ENCODE measurements at regions not wholly inside any gene's neighbourhood (a gene's known extent, or its start where the extent isn't known, plus 50 kb on each side); places are given as distances from the start of the nearest gene placed in this dataset.

DNA sequence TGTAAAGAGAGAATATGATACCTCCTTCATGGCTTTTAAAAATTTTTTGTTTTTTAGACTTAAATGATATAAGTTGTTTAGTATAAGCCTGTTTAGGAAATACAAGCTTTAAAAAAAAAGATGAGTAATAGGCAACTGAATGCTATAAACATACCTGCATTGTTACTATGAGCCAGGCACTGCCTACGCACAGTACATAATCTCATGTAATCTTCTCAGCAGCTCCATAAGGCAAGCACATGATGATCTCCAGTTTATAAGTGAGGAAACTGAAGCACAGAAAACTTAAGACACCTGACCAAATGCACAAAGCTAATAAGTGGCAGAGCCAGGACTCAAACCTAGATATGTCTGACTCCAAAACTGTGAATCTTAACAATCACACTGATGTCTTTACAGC is 156.3 kb upstream of the SLC1A4 start:
- no peak for TF ChIP-seq NFYB (CRISPR knock-in tag; conservative IDR thresholded peaks at IDR 0.05; ENCODE audit: low read depth)
- ChIA-PET POLR2A (no interaction called here), CTCF (interaction anchor here (1.4 to 1.5 kb wide), 2 partner anchors 73 to 246 kb away, joined by 3 to 4 read pairs; no protein-coding TSS in a partner anchor)
- ATAC-seq (no peak), DNase-seq (ENCODE audit: low spot score) (no peak)
- Mint-ChIP-seq H3K9me3 (no peaks in the 10 kb centered on the region), H3K4me3 (no peak overlapping the region), H3K27ac (no peak overlapping the region), H3K27me3 (ENCODE audit: low read depth) (peaks cover 4% of the 10 kb centered on the region; the same call in 1 of the 2 replicates), H3K36me3 (no peaks in the 10 kb centered on the region), H3K4me1 (peaks cover 8% of the 10 kb centered on the region)

DNA sequence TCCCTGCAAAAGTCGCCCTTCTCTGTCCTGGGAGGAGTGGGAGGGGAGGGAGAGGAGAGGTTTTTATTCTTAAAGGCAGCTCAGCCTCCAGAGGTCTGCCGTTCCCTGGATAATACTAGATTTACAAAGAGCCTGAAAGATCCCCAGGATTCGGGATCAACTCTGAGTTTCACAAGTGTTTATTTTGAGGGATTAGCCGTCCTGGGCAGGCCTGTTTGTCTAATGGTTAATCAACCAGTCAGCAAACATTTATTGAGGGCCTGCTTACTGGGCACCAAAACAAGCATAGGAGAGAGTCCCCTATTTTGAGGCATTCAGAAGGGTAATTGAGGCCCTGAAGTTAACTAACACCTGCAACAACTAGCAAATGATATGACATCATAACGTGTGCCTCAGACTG is 152.6 kb upstream of the SLC1A4 start:
- H3K27me3 Mint-ChIP-seq (ENCODE audit: low read depth), result peaks cover 4% of the 10 kb centered on the region; the same call in 1 of the 2 replicates
- ATAC-seq (no peak), DNase-seq (ENCODE audit: low spot score) (no peak)
- no peak overlapping the region for H3K27ac Mint-ChIP-seq
- no peak overlapping the region for H3K4me3 Mint-ChIP-seq
- peaks cover 8% of the 10 kb centered on the region for H3K4me1 Mint-ChIP-seq
- no peaks in the 10 kb centered on the region for H3K36me3 Mint-ChIP-seq
- TF ChIP-seq ZNF263 (CRISPR knock-in tag; IDR thresholded peaks at IDR 0.05; ENCODE audit: low read depth) (no peak), ZNF219 (CRISPR knock-in tag; IDR thresholded peaks at IDR 0.05; ENCODE audit: borderline replicate concordance) (no peak), PRRX2 (CRISPR knock-in tag; IDR thresholded peaks at IDR 0.05) (no peak), SMAD3 (CRISPR knock-in tag; IDR thresholded peaks at IDR 0.05; ENCODE audit: borderline replicate concordance) (no peak), HMGA2 (CRISPR knock-in tag; IDR thresholded peaks at IDR 0.05) (no peak), TCF7 (CRISPR knock-in tag; IDR thresholded peaks at IDR 0.05; ENCODE audit: low read depth) (no peak), ZNF396 (CRISPR knock-in tag; IDR thresholded peaks at IDR 0.05; ENCODE audit: borderline replicate concordance) (no peak), ATF1 (CRISPR knock-in tag; IDR thresholded peaks at IDR 0.05) (no peak)
- TF ChIP-seq, protein P1, sequence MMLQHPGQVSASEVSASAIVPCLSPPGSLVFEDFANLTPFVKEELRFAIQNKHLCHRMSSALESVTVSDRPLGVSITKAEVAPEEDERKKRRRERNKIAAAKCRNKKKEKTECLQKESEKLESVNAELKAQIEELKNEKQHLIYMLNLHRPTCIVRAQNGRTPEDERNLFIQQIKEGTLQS (CRISPR knock-in tag; conservative IDR thresholded peaks at IDR 0.05), result no peak
- TF ChIP-seq, protein P2, sequence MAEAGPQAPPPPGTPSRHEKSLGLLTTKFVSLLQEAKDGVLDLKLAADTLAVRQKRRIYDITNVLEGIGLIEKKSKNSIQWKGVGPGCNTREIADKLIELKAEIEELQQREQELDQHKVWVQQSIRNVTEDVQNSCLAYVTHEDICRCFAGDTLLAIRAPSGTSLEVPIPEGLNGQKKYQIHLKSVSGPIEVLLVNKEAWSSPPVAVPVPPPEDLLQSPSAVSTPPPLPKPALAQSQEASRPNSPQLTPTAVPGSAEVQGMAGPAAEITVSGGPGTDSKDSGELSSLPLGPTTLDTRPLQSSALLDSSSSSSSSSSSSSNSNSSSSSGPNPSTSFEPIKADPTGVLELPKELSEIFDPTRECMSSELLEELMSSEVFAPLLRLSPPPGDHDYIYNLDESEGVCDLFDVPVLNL (CRISPR knock-in tag; IDR thresholded peaks at IDR 0.05; ENCODE audit: borderline replicate concordance, low read depth), result no peak
- TF ChIP-seq, protein P3, sequence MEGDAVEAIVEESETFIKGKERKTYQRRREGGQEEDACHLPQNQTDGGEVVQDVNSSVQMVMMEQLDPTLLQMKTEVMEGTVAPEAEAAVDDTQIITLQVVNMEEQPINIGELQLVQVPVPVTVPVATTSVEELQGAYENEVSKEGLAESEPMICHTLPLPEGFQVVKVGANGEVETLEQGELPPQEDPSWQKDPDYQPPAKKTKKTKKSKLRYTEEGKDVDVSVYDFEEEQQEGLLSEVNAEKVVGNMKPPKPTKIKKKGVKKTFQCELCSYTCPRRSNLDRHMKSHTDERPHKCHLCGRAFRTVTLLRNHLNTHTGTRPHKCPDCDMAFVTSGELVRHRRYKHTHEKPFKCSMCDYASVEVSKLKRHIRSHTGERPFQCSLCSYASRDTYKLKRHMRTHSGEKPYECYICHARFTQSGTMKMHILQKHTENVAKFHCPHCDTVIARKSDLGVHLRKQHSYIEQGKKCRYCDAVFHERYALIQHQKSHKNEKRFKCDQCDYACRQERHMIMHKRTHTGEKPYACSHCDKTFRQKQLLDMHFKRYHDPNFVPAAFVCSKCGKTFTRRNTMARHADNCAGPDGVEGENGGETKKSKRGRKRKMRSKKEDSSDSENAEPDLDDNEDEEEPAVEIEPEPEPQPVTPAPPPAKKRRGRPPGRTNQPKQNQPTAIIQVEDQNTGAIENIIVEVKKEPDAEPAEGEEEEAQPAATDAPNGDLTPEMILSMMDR (IDR thresholded peaks at IDR 0.05), result no peak
- TF ChIP-seq, protein P4, sequence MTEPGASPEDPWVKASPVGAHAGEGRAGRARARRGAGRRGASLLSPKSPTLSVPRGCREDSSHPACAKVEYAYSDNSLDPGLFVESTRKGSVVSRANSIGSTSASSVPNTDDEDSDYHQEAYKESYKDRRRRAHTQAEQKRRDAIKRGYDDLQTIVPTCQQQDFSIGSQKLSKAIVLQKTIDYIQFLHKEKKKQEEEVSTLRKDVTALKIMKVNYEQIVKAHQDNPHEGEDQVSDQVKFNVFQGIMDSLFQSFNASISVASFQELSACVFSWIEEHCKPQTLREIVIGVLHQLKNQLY (CRISPR knock-in tag; IDR thresholded peaks at IDR 0.05), result no peak
- H3K9me3 Mint-ChIP-seq, result no peaks in the 10 kb centered on the region
- POLR2A ChIA-PET, result no interaction called here
- CTCF ChIA-PET, result interaction anchor here (1.1 kb wide), 1 partner anchor 182 kb away, joined by 3 read pairs; the partner anchor contains the start of gene SERTAD2

DNA sequence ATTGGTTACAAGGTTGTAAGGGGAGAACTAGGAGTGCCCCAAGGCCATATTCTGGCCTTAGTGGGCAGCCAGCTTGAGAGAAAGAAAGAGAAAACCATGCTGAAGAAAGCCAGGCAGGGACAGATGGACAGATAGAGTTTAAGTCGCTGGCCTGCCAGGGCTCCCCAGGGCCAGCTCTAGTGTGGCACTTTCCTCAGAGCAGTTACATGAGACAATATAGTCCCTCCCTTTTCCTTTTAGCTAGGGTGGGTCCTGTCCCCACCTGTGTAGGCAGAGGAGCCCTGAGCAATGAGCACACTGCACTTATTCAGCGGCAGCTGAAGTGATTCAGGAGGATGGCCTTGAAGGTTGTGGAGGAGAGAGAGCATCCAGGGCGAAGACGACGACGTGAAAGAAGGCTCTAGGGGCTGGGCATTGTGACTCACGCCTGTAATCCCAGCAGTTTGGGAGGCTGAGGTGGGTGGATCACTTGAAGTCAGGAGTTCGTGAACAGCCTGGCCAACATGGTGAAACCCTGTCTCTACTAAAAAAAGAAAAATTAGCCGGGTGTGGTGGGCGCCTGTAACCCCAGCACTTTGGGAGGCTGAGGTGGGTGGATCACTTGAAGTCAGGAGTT is 152.0 kb upstream of the SLC1A4 start:
- POLR2A ChIA-PET, result no interaction called here
- CTCF ChIA-PET, result no interaction called here
- no peak overlapping the region for H3K4me3 Mint-ChIP-seq
- ATAC-seq, result no peak
- no peaks in the 10 kb centered on the region for H3K36me3 Mint-ChIP-seq
- no peak for DNase-seq (ENCODE audit: low spot score)
- H3K9me3 Mint-ChIP-seq, result no peaks in the 10 kb centered on the region
- H3K27ac Mint-ChIP-seq, result no peak overlapping the region
- peaks cover 4% of the 10 kb centered on the region; the same call in 1 of the 2 replicates for H3K27me3 Mint-ChIP-seq (ENCODE audit: low read depth)
- peaks cover 4% of the 10 kb centered on the region for H3K4me1 Mint-ChIP-seq
- TF ChIP-seq, protein P2 (CRISPR knock-in tag; IDR thresholded peaks at IDR 0.05; ENCODE audit: borderline replicate concordance, low read depth), result no peak
- TF ChIP-seq FOXK1 (CRISPR knock-in tag; IDR thresholded peaks at IDR 0.05), result no peak
- TF ChIP-seq KAT7 (CRISPR knock-in tag; IDR thresholded peaks at IDR 0.05; ENCODE audit: borderline replicate concordance), result no peak
- TF ChIP-seq, protein P5, sequence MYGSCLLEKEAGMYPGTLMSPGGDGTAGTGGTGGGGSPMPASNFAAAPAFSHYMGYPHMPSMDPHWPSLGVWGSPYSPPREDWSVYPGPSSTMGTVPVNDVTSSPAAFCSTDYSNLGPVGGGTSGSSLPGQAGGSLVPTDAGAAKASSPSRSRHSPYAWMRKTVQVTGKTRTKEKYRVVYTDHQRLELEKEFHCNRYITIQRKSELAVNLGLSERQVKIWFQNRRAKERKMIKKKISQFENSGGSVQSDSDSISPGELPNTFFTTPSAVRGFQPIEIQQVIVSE (CRISPR knock-in tag; IDR thresholded peaks at IDR 0.05; ENCODE audit: borderline replicate concordance), result no peak
- TF ChIP-seq, protein P6, sequence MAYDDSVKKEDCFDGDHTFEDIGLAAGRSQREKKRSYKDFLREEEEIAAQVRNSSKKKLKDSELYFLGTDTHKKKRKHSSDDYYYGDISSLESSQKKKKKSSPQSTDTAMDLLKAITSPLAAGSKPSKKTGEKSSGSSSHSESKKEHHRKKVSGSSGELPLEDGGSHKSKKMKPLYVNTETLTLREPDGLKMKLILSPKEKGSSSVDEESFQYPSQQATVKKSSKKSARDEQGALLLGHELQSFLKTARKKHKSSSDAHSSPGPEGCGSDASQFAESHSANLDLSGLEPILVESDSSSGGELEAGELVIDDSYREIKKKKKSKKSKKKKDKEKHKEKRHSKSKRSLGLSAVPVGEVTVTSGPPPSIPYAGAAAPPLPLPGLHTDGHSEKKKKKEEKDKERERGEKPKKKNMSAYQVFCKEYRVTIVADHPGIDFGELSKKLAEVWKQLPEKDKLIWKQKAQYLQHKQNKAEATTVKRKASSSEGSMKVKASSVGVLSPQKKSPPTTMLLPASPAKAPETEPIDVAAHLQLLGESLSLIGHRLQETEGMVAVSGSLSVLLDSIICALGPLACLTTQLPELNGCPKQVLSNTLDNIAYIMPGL (CRISPR knock-in tag; IDR thresholded peaks at IDR 0.05), result no peak
- TF ChIP-seq, protein P7, sequence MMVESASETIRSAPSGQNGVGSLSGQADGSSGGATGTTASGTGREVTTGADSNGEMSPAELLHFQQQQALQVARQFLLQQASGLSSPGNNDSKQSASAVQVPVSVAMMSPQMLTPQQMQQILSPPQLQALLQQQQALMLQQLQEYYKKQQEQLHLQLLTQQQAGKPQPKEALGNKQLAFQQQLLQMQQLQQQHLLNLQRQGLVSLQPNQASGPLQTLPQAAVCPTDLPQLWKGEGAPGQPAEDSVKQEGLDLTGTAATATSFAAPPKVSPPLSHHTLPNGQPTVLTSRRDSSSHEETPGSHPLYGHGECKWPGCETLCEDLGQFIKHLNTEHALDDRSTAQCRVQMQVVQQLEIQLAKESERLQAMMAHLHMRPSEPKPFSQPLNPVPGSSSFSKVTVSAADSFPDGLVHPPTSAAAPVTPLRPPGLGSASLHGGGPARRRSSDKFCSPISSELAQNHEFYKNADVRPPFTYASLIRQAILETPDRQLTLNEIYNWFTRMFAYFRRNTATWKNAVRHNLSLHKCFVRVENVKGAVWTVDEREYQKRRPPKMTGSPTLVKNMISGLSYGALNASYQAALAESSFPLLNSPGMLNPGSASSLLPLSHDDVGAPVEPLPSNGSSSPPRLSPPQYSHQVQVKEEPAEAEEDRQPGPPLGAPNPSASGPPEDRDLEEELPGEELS (CRISPR knock-in tag; IDR thresholded peaks at IDR 0.05), result no peak
- no peak for TF ChIP-seq TP53 (CRISPR knock-in tag; IDR thresholded peaks at IDR 0.05)

Data from WTC11 (cell line).